Esophagus squamous epithelium (tissue), 4 donors: ENCODE measurements at regions not wholly inside any gene's neighbourhood (a gene's known extent, or its start where the extent isn't known, plus 50 kb on each side); places are given as distances from the start of the nearest gene placed in this dataset.

Experiments used
- POLR2A ChIP-seq, 4 donors: fragments of 450-650 bp; IDR thresholded peaks; one replicate each; pipeline ENCODE4 v1.6.1; 2017; ENCODE audit warnings: antibody characterized with exemption in 4 of 4, mild to moderate bottlenecking in 4 of 4, moderate library complexity in 3 of 4
- TF ChIP-seq, protein P1 (sequence below), 6 experiments: fragments of 450-650 bp in 4 of 6; fragments of 200-600 bp in 2 of 6; sonication (generic) in 2 of 6; IDR thresholded peaks; one replicate each; pipeline ENCODE4 v1.5.1; 2016 to 2019; ENCODE audit warnings: antibody characterized with exemption in 6 of 6, mild to moderate bottlenecking in 4 of 6, moderate library complexity in 4 of 6

DNA sequence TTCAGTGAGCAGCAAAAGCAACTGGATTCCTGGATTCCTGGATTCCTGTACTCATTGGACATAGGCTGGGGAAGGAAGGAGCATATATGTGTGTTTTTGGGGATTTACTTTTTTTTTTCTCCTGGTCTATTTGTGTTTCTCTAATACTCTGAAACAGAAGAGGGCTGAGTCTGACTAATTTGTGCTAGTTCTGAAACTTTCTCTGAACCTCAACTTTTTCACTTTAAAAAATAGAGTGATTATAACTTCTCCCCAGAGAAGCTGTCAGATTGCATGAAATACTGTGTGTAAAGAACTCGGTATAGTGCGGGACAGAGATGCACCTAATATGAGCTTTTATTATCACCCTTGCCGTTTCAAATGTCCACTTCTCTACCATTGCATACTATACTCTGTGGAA lies 529.5 kb downstream of the TMTC2 start:
- TF ChIP-seq, protein P1, sequence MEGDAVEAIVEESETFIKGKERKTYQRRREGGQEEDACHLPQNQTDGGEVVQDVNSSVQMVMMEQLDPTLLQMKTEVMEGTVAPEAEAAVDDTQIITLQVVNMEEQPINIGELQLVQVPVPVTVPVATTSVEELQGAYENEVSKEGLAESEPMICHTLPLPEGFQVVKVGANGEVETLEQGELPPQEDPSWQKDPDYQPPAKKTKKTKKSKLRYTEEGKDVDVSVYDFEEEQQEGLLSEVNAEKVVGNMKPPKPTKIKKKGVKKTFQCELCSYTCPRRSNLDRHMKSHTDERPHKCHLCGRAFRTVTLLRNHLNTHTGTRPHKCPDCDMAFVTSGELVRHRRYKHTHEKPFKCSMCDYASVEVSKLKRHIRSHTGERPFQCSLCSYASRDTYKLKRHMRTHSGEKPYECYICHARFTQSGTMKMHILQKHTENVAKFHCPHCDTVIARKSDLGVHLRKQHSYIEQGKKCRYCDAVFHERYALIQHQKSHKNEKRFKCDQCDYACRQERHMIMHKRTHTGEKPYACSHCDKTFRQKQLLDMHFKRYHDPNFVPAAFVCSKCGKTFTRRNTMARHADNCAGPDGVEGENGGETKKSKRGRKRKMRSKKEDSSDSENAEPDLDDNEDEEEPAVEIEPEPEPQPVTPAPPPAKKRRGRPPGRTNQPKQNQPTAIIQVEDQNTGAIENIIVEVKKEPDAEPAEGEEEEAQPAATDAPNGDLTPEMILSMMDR (IDR thresholded peaks at IDR 0.05), result no peak
- TF ChIP-seq POLR2A (IDR thresholded peaks at IDR 0.05), result no peak
